ENCODE measurements at regions not wholly inside any gene's neighbourhood (a gene's known extent, or its start where the extent isn't known, plus 50 kb on each side); places are given as distances from the start of the nearest gene placed in this dataset.

- no peak for TF ChIP-seq CTCF (IDR thresholded peaks at IDR 0.05)
- no peak for TF ChIP-seq POLR2AphosphoS5 (IDR thresholded peaks at IDR 0.05; ENCODE audit: insufficient read depth in 1 of 2, low read depth in 1 of 2)
Observed at GRCh38 chr7:113299748-113300147, 181.4 kb upstream of the SMIM30 start.
